ENCODE measurements at regions not wholly inside any gene's neighbourhood (a gene's known extent, or its start where the extent isn't known, plus 50 kb on each side); places are given as distances from the start of the nearest gene placed in this dataset.

GRCh38 chr10:31215052-31215451 is 104.0 kb upstream of the ZEB1 start:
- TF ChIP-seq POLR2A (IDR thresholded peaks at IDR 0.05) (no peak), CTCF (IDR thresholded peaks at IDR 0.05) (no peak), POLR2AphosphoS5 (IDR thresholded peaks at IDR 0.05) (no peak), EP300 (IDR thresholded peaks at IDR 0.05) (no peak)
